ENCODE measurements at regions not wholly inside any gene's neighbourhood (a gene's known extent, or its start where the extent isn't known, plus 50 kb on each side); places are given as distances from the start of the nearest gene placed in this dataset.

DNA sequence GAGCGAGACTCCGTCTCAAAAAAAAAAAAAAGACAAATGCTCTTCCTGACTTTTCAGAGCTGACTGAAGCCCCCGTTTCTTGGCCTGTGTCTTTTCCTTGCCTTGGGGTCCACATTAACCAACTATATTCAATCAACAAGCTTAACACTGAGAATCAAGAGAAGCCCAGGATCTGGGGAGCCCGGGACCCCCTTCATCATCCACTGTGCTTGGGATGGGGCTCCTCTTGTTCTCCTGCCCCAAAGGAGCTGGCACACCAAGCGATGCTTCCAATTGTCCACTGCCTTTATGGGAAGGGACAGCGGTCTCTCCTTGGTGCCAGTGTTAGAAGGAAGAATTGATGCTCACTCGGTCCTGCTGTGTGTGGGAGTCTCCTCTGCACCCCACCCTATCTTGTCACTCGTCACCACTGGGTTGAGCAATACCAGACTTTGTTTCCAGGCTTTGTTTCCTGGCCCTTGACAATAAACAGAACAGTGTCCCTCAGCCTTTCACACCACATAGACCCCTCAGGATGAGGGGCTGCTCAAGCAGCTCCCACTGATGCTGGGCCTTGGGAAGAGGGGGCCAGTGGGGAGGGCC is 146.7 kb downstream of the KCNJ12 start:
- H3K4me2 ChIP-seq (ENCODE audit: insufficient read depth, low read length) = no peak overlapping the region
- H3K27ac ChIP-seq (ENCODE audit: extremely low read depth, low read depth, low read length) = no peak overlapping the region
- FAIRE-seq = no peak
- ATAC-seq = no peak
- no peak for TF ChIP-seq FOXJ2 (tag; IDR thresholded peaks at IDR 0.05)
- TF ChIP-seq TBP (optimal IDR thresholded peaks at IDR 0.05; ENCODE audit: low read depth, low read length) = no peak
- TF ChIP-seq MEIS2 (IDR thresholded peaks at IDR 0.05; ENCODE audit: partially characterized antibody) = peak; percentile 21
- TF ChIP-seq RFX5 (IDR thresholded peaks at IDR 0.05; ENCODE audit: low read depth, low read length) = no peak
- TF ChIP-seq ZNF217 (CRISPR knock-in tag; IDR thresholded peaks at IDR 0.05) = no peak
- no peak for TF ChIP-seq HDAC6 (IDR thresholded peaks at IDR 0.05; ENCODE audit: low read depth, low read length)
- TF ChIP-seq CEBPB (tag; IDR thresholded peaks at IDR 0.05) = 0 out of 2 replicates have a peak, but pooled peaks have one; percentile 33
- TF ChIP-seq IFI16 (CRISPR knock-in tag; IDR thresholded peaks at IDR 0.05) = no peak
- TF ChIP-seq SREBF1 (IDR thresholded peaks at IDR 0.05; ENCODE audit: borderline replicate concordance, low read depth, low read length) = no peak
- no peak for TF ChIP-seq ZNF778 (CRISPR knock-in tag; IDR thresholded peaks at IDR 0.05)
- no TSS peak for BruUV-seq (replicated peaks)
- no peaks in the 10 kb centered on the region for H3K79me2 ChIP-seq (ENCODE audit: control insufficient read depth, insufficient read depth, low read length)
- DNase-seq (ENCODE audit: extremely low read depth in 1 of 4, low spot score in 3 of 4) = no peak
- H3K4me3 ChIP-seq = no peak overlapping the region
- no peak overlapping the region for H3K9ac ChIP-seq (ENCODE audit: insufficient read depth in 1 of 2, low read depth in 2 of 2, low read length in 2 of 2)
- no peaks in the 10 kb centered on the region for H3K9me1 ChIP-seq (ENCODE audit: control insufficient read depth, insufficient read depth, low read length)
- no peak overlapping the region for H2AFZ ChIP-seq (ENCODE audit: low read depth, low read length)
- H3K36me3 ChIP-seq (ENCODE audit: control insufficient read depth, insufficient read depth, low read length) = no peaks in the 10 kb centered on the region
- WGBS (ENCODE audit: insufficient coverage, low coverage, missing lambda C conversion rate) = 38% methylated on average over 6 of the region's 8 CpGs
- intact Hi-C loops (cut with micrococcal nuclease) (loop anchor here (10.0 kb wide), 1 partner anchor 72 kb away; no protein-coding TSS in a partner anchor), in situ Hi-C loops (cut with MboI) (no loop called here)
- peaks cover 0 to 9% of the 10 kb centered on the region in 2 experiments; a peak in 2 of 5 replicates for H3K27me3 ChIP-seq (ENCODE audit: control insufficient read depth in 2 of 2, insufficient read depth in 2 of 2, low read length in 2 of 2)
- POLR2A ChIA-PET = interaction anchor here (1.5 kb wide), 1 partner anchor 10 kb away, joined by 7 read pairs; no protein-coding TSS in a partner anchor
- CTCF ChIA-PET (ENCODE audit: low intra/inter-chr PET ratio) = no interaction called here
- no peaks in the 10 kb centered on the region for H3K9me3 ChIP-seq (replicated peaks; ENCODE audit: control insufficient read depth, insufficient read depth, low read depth, low read length)
- H3K4me1 ChIP-seq (replicated peaks in 1 of 2; ENCODE audit: control insufficient read depth in 2 of 2, insufficient read depth in 2 of 2, low read length in 2 of 2) = peaks cover 0 to 3% of the 10 kb centered on the region in 2 experiments; a peak in 2 of 5 replicates
- H4K20me1 ChIP-seq (replicated peaks; ENCODE audit: control insufficient read depth, insufficient read depth, low read length) = no peaks in the 10 kb centered on the region
